Endodermal cell (in vitro differentiated cells): ENCODE measurements at regions not wholly inside any gene's neighbourhood (a gene's known extent, or its start where the extent isn't known, plus 50 kb on each side); places are given as distances from the start of the nearest gene placed in this dataset.

Experiments
- DNase-seq: peaks from one replicate; pipeline ENCODE4 v3.0.0-alpha.2; 2017
- H3K27ac ChIP-seq: 2 replicates; pipeline ENCODE4 v1.5.1; 2013; ENCODE audit warnings: mild to moderate bottlenecking, low read depth, low read length, moderate library complexity
- H3K27me3 ChIP-seq: 2 replicates; pipeline ENCODE4 v1.6.1; 2013; ENCODE audit warnings: mild to moderate bottlenecking, low read length, moderate library complexity; ENCODE audit not compliant: insufficient read depth, control insufficient read depth, poor library complexity, severe bottlenecking
- H3K36me3 ChIP-seq: 2 replicates; pipeline ENCODE4 v1.7.0; 2013; ENCODE audit warnings: mild to moderate bottlenecking, low read length, moderate library complexity; ENCODE audit not compliant: control insufficient read depth, insufficient read depth
- H3K4me1 ChIP-seq: one replicate; pipeline ENCODE4 v1.7.0; 2013; ENCODE audit warnings: low read length; ENCODE audit not compliant: control insufficient read depth, insufficient read depth
- H3K4me3 ChIP-seq: 2 replicates; pipeline ENCODE4 v1.5.1; 2013; ENCODE audit warnings: mild to moderate bottlenecking, low read length, moderate library complexity
- H3K9ac ChIP-seq: 2 replicates; pipeline ENCODE4 v1.6.1; 2013; ENCODE audit warnings: mild to moderate bottlenecking, low read length, moderate library complexity; ENCODE audit not compliant: poor library complexity, severe bottlenecking; ENCODE audit errors: extremely low read depth
- H3K9me3 ChIP-seq: 2 replicates; pipeline ENCODE4 v1.6.1; 2013; ENCODE audit warnings: mild to moderate bottlenecking, low read length, moderate library complexity; ENCODE audit not compliant: control insufficient read depth
- H3K27ac Mint-ChIP-seq: 2 replicates; pipeline ENCODE4 v1.8.0; 2020; ENCODE audit warnings: mixed read lengths
- H3K27me3 Mint-ChIP-seq: 2 replicates; pipeline ENCODE4 v1.8.0; 2021; ENCODE audit warnings: mild to moderate bottlenecking, mixed read lengths; ENCODE audit not compliant: insufficient read depth
- H3K36me3 Mint-ChIP-seq: 2 replicates; pipeline ENCODE4 v1.8.0; 2020; ENCODE audit warnings: low read depth, mixed read lengths
- H3K4me1 Mint-ChIP-seq: 2 replicates; pipeline ENCODE4 v1.8.0; 2020; ENCODE audit warnings: mixed read lengths
- H3K4me3 Mint-ChIP-seq: 2 replicates; pipeline ENCODE4 v1.8.0; 2020; ENCODE audit warnings: mild to moderate bottlenecking, moderate library complexity, mixed read lengths
- H3K9me3 Mint-ChIP-seq: 2 replicates; pipeline ENCODE4 v1.8.0; 2020; ENCODE audit warnings: mild to moderate bottlenecking, mixed read lengths
- WGBS, 2 experiments: methylation state at CpG; one replicate each; pipeline versions ENCODE4 v1.1.5 to v1.1.7; 2013; ENCODE audit warnings: missing lambda C conversion rate in 2 of 2, mixed read lengths in 1 of 2; ENCODE audit not compliant: insufficient coverage in 1 of 2, insufficient read length in 1 of 2; 5-methylcytosine and 5-hydroxymethylcytosine counted together
- TF ChIP-seq, protein P1 (sequence below): fragments of 200-600 bp; sonication (generic); conservative IDR thresholded peaks from 2 replicates; pipeline ENCODE4 v1.5.0; 2021; ENCODE audit warnings: antibody characterized with exemption, mild to moderate bottlenecking

- peaks cover 3% of the 10 kb centered on the region for H3K9me3 Mint-ChIP-seq
- peaks cover 9% of the 10 kb centered on the region for H3K4me1 Mint-ChIP-seq
- no peaks in the 10 kb centered on the region for H3K36me3 Mint-ChIP-seq
- DNase-seq = no peak
- H3K27ac Mint-ChIP-seq = no peak overlapping the region
- Histone ChIP-seq H3K27ac (no peak overlapping the region), H3K4me3 (no peak overlapping the region), H3K9me3 (peaks cover 11% of the 10 kb centered on the region), H3K9ac (no peak overlapping the region), H3K4me1 (peaks cover 3% of the 10 kb centered on the region), H3K27me3 (no peaks in the 10 kb centered on the region), H3K36me3 (no peaks in the 10 kb centered on the region)
- TF ChIP-seq, protein P1, sequence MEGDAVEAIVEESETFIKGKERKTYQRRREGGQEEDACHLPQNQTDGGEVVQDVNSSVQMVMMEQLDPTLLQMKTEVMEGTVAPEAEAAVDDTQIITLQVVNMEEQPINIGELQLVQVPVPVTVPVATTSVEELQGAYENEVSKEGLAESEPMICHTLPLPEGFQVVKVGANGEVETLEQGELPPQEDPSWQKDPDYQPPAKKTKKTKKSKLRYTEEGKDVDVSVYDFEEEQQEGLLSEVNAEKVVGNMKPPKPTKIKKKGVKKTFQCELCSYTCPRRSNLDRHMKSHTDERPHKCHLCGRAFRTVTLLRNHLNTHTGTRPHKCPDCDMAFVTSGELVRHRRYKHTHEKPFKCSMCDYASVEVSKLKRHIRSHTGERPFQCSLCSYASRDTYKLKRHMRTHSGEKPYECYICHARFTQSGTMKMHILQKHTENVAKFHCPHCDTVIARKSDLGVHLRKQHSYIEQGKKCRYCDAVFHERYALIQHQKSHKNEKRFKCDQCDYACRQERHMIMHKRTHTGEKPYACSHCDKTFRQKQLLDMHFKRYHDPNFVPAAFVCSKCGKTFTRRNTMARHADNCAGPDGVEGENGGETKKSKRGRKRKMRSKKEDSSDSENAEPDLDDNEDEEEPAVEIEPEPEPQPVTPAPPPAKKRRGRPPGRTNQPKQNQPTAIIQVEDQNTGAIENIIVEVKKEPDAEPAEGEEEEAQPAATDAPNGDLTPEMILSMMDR = no peak
- no peaks in the 10 kb centered on the region for H3K27me3 Mint-ChIP-seq
- no peak overlapping the region for H3K4me3 Mint-ChIP-seq
- 94 to 97% methylated on average over 4 to 5 of the region's 5 CpGs for WGBS, 2 experiments
These were observed 412.1 kb downstream of the SH2D4B start for GRCh38 chr10:80949785-80950184.

DNA sequence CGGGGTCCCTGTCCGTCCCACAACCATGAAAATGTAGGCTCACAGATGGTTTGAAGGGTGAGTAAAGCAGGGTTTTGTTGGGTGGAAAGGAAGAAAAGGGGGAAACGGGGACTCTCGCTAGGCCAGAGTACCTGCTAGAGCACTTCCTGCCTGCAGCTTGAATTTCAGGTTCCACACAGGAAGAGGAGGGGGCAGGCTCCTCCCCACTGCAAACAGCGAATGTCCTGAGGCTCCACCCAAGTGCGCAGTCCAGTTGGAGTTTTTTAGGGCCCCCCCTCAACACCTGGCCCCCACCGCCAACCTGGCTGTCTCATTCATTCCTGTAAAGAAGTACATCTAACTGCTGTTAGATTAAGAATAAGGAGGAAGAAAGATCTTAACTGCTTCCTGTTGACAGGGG lies 414.7 kb downstream of the SH2D4B start:
- DNase-seq = no peak
- H3K4me3 Mint-ChIP-seq = no peak overlapping the region
- Histone ChIP-seq H3K36me3 (no peaks in the 10 kb centered on the region), H3K4me1 (no peaks in the 10 kb centered on the region), H3K27me3 (no peaks in the 10 kb centered on the region), H3K27ac (no peak overlapping the region), H3K9me3 (peaks cover 11% of the 10 kb centered on the region), H3K4me3 (no peak overlapping the region), H3K9ac (no peak overlapping the region)
- H3K4me1 Mint-ChIP-seq = peaks cover 5% of the 10 kb centered on the region
- TF ChIP-seq, protein P1 = no peak
- H3K36me3 Mint-ChIP-seq = no peaks in the 10 kb centered on the region
- 93 to 94% methylated on average over 3 to 7 of the region's 7 CpGs for WGBS, 2 experiments
- no peaks in the 10 kb centered on the region for H3K27me3 Mint-ChIP-seq
- H3K9me3 Mint-ChIP-seq = peaks cover 3% of the 10 kb centered on the region
- H3K27ac Mint-ChIP-seq = no peak overlapping the region

DNA sequence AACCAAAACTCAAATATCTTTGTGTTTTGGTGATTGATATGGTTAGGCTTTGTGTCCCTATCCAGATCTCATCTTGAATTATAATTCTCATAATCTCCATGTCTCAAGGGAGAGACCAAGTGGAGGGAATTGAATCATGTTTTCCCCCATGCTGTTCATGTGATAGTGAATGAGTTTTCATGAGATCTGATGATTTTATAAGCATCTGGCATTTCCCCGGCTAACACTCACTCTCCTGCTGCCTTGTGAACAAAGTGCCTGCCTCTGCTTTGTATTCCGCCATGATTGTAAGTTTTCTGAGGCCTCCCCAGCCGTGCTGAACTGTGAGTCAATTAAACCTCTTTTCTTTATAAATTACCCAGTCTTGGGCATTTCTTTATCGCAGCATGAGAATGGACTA lies 419.5 kb downstream of the SH2D4B start:
- Histone ChIP-seq H3K27ac (no peak overlapping the region), H3K9ac (no peak overlapping the region), H3K27me3 (no peaks in the 10 kb centered on the region), H3K4me1 (no peaks in the 10 kb centered on the region), H3K9me3 (peaks cover 4% of the 10 kb centered on the region), H3K4me3 (no peak overlapping the region), H3K36me3 (no peaks in the 10 kb centered on the region)
- Mint-ChIP-seq H3K27me3 (no peaks in the 10 kb centered on the region), H3K4me3 (no peak overlapping the region), H3K36me3 (no peaks in the 10 kb centered on the region), H3K27ac (no peak overlapping the region), H3K9me3 (peaks cover 1% of the 10 kb centered on the region), H3K4me1 (no peaks in the 10 kb centered on the region)
- TF ChIP-seq, protein P1 = no peak
- 82 to 99% methylated on average over 2 to 4 of the region's 4 CpGs for WGBS, 2 experiments
- DNase-seq = no peak
